ENCODE measurements at regions not wholly inside any gene's neighbourhood (a gene's known extent, or its start where the extent isn't known, plus 50 kb on each side); places are given as distances from the start of the nearest gene placed in this dataset.

- TF ChIP-seq HES4 (CRISPR knock-in tag; IDR thresholded peaks at IDR 0.05; ENCODE audit: borderline replicate concordance) (peak; percentile 58; the same call in 1 of the 2 replicates), HNRNPLL (IDR thresholded peaks at IDR 0.05; ENCODE audit: low read depth, low read length, poor library complexity, severe bottlenecking) (peak; percentile 49), ZNF607 (CRISPR knock-in tag; IDR thresholded peaks at IDR 0.05; ENCODE audit: borderline replicate concordance) (peak; percentile 41; the same call in 1 of the 2 replicates), SP1 (IDR thresholded peaks at IDR 0.05) (no peak), SP1 (CRISPR knock-in tag; IDR thresholded peaks at IDR 0.05) (peak; percentile 76), ZNF7 (CRISPR knock-in tag; IDR thresholded peaks at IDR 0.05) (0 out of 2 replicates have a peak, but pooled peaks have one; percentile 0), SIX4 (CRISPR knock-in tag; IDR thresholded peaks at IDR 0.05) (no peak), ETV5 (CRISPR knock-in tag; IDR thresholded peaks at IDR 0.05; ENCODE audit: borderline replicate concordance) (0 out of 2 replicates have a peak, but pooled peaks have one; percentile 38), SIX1 (CRISPR knock-in tag; IDR thresholded peaks at IDR 0.05; ENCODE audit: borderline replicate concordance) (no peak), CAMTA2 (CRISPR knock-in tag; IDR thresholded peaks at IDR 0.05; ENCODE audit: borderline replicate concordance) (0 out of 2 replicates have a peak, but pooled peaks have one; percentile 53), AGO1 (IDR thresholded peaks at IDR 0.05; ENCODE audit: low read depth, low read length, poor library complexity, severe bottlenecking) (peak; percentile 69), ELF3 (CRISPR knock-in tag; IDR thresholded peaks at IDR 0.05) (peak; percentile 65), ZNF557 (CRISPR knock-in tag; IDR thresholded peaks at IDR 0.05) (no peak), ZBTB34 (CRISPR knock-in tag; IDR thresholded peaks at IDR 0.05) (peak; percentile 47; the same call in 1 of the 2 replicates), RARA (CRISPR knock-in tag; IDR thresholded peaks at IDR 0.05) (peak; percentile 48), ZNF546 (CRISPR knock-in tag; conservative IDR thresholded peaks at IDR 0.05) (no peak), ZNF781 (CRISPR knock-in tag; IDR thresholded peaks at IDR 0.05; ENCODE audit: borderline replicate concordance, not compliant biosample characterization) (peak; percentile 83), TFE3 (CRISPR knock-in tag; IDR thresholded peaks at IDR 0.05) (peak; percentile 86), YY1 (IDR thresholded peaks at IDR 0.05; ENCODE audit: insufficient read depth, insufficient replicate concordance, low read depth, low read length) (peak; percentile 91), ZNF790 (CRISPR knock-in tag; IDR thresholded peaks at IDR 0.05; ENCODE audit: borderline replicate concordance) (no peak), SNAI1 (CRISPR knock-in tag; IDR thresholded peaks at IDR 0.05; ENCODE audit: borderline replicate concordance) (0 out of 2 replicates have a peak, but pooled peaks have one; percentile 40), HOXA3 (CRISPR knock-in tag; IDR thresholded peaks at IDR 0.05) (peak; percentile 92), ZKSCAN8 (CRISPR knock-in tag; IDR thresholded peaks at IDR 0.05; ENCODE audit: borderline replicate concordance) (peak; percentile 45; the same call in 1 of the 2 replicates), ZNF619 (CRISPR knock-in tag; IDR thresholded peaks at IDR 0.05) (peak; percentile 95; the same call in 1 of the 2 replicates)
- TF ChIP-seq, protein P1, sequence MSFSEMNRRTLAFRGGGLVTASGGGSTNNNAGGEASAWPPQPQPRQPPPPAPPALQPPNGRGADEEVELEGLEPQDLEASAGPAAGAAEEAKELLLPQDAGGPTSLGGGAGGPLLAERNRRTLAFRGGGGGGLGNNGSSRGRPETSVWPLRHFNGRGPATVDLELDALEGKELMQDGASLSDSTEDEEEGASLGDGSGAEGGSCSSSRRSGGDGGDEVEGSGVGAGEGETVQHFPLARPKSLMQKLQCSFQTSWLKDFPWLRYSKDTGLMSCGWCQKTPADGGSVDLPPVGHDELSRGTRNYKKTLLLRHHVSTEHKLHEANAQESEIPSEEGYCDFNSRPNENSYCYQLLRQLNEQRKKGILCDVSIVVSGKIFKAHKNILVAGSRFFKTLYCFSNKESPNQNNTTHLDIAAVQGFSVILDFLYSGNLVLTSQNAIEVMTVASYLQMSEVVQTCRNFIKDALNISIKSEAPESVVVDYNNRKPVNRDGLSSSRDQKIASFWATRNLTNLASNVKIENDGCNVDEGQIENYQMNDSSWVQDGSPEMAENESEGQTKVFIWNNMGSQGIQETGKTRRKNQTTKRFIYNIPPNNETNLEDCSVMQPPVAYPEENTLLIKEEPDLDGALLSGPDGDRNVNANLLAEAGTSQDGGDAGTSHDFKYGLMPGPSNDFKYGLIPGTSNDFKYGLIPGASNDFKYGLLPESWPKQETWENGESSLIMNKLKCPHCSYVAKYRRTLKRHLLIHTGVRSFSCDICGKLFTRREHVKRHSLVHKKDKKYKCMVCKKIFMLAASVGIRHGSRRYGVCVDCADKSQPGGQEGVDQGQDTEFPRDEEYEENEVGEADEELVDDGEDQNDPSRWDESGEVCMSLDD (CRISPR knock-in tag; IDR thresholded peaks at IDR 0.05; ENCODE audit: borderline replicate concordance): no peak
Measured at GRCh38 chr16:85420501-85421337, 192.4 kb upstream of the GSE1 start (continued).
